Sigmoid colon (tissue), 6 donors: ENCODE measurements at regions not wholly inside any gene's neighbourhood (a gene's known extent, or its start where the extent isn't known, plus 50 kb on each side); places are given as distances from the start of the nearest gene placed in this dataset.

ENCODE experiments used
- DNase-seq: peaks from one replicate; pipeline ENCODE4 v3.0.0-alpha.2; 2019
- H3K27ac ChIP-seq, 4 donors: fragments of 200-600 bp; sonication (generic); one replicate each; pipeline ENCODE4 v1.5.1; 2016 to 2019; ENCODE audit warnings: mild to moderate bottlenecking in 1 of 4
- H3K27me3 ChIP-seq, 3 donors: fragments of 200-600 bp; sonication (generic); one replicate each; pipeline ENCODE4 v1.5.1; 2019; ENCODE audit warnings: mild to moderate bottlenecking in 1 of 3
- H3K36me3 ChIP-seq, 4 donors: fragments of 200-600 bp; sonication (generic); one replicate each; pipeline ENCODE4 v1.5.1; 2016 to 2019
- H3K4me1 ChIP-seq, 4 donors: fragments of 200-600 bp; sonication (generic); one replicate each; pipeline ENCODE4 v1.5.1; 2017 to 2019
- H3K4me3 ChIP-seq, 4 donors: fragments of 200-600 bp; sonication (generic); one replicate each; pipeline ENCODE4 v1.5.1; 2017 to 2019; ENCODE audit warnings: mild to moderate bottlenecking in 2 of 4, moderate library complexity in 1 of 4
- H3K9me3 ChIP-seq, 4 donors: fragments of 200-600 bp in 3 of 4; sonication (generic) in 3 of 4; one replicate each; pipeline versions ENCODE4 v1.5.1 to v1.6.1; 2013 to 2019
- EP300 ChIP-seq, 4 donors: sonication (generic); formaldehyde crosslinking; IDR thresholded peaks; one replicate each; pipeline ENCODE4 v1.6.1; 2017; ENCODE audit warnings: antibody characterized with exemption in 4 of 4
- POLR2A ChIP-seq, 2 donors: fragments of 450-650 bp; IDR thresholded peaks; one replicate each; pipeline ENCODE4 v1.6.1; 2016; ENCODE audit warnings: antibody characterized with exemption in 2 of 2, mild to moderate bottlenecking in 2 of 2, moderate library complexity in 2 of 2
- POLR2AphosphoS5 ChIP-seq, 4 donors: sonication (generic); formaldehyde crosslinking; IDR thresholded peaks; one replicate each; pipeline ENCODE4 v1.6.1; 2017; ENCODE audit warnings: antibody characterized with exemption in 4 of 4
- WGBS, 2 donors: extraction: QIAGEN DNeasy Blood & Tissue Kit; methylation state at CpG; one replicate each; pipeline ENCODE4 v1.1.7; 2013; 5-methylcytosine and 5-hydroxymethylcytosine counted together
- intact Hi-C: fragments of 100-400 bp; cut with DNase I; formaldehyde crosslinking; loops from one replicate; pipeline ENCODE4 v1.15.1; 2023
- TF ChIP-seq, protein P1 (sequence below), 4 experiments: fragments of 450-650 bp in 3 of 4; fragments of 200-600 bp in 1 of 4; IDR thresholded peaks; one replicate each; pipeline ENCODE4 v1.5.1; 2016 to 2019; ENCODE audit warnings: antibody characterized with exemption in 4 of 4, mild to moderate bottlenecking in 3 of 4, moderate library complexity in 2 of 4
- donor health status: healthy with polysubstance abuse.
- donor health status: healthy.

- intact Hi-C loops: no loop called here
- no peaks in the 10 kb centered on the region for H3K9me3 ChIP-seq
- no peaks in the 10 kb centered on the region for H3K27me3 ChIP-seq
- H3K27ac ChIP-seq: no peak overlapping the region
- no peak for DNase-seq
- H3K4me3 ChIP-seq: no peak overlapping the region
- no peak for TF ChIP-seq POLR2AphosphoS5 (IDR thresholded peaks at IDR 0.05)
- TF ChIP-seq EP300 (IDR thresholded peaks at IDR 0.05): no peak
- TF ChIP-seq, protein P1, sequence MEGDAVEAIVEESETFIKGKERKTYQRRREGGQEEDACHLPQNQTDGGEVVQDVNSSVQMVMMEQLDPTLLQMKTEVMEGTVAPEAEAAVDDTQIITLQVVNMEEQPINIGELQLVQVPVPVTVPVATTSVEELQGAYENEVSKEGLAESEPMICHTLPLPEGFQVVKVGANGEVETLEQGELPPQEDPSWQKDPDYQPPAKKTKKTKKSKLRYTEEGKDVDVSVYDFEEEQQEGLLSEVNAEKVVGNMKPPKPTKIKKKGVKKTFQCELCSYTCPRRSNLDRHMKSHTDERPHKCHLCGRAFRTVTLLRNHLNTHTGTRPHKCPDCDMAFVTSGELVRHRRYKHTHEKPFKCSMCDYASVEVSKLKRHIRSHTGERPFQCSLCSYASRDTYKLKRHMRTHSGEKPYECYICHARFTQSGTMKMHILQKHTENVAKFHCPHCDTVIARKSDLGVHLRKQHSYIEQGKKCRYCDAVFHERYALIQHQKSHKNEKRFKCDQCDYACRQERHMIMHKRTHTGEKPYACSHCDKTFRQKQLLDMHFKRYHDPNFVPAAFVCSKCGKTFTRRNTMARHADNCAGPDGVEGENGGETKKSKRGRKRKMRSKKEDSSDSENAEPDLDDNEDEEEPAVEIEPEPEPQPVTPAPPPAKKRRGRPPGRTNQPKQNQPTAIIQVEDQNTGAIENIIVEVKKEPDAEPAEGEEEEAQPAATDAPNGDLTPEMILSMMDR (IDR thresholded peaks at IDR 0.05): no peak
- no peak for TF ChIP-seq POLR2A (IDR thresholded peaks at IDR 0.05)
- no peaks in the 10 kb centered on the region for H3K36me3 ChIP-seq
- 79 to 89% methylated on average over 3 of the region's 3 CpGs for whole genome bisulfite sequencing, 2 donors
- H3K4me1 ChIP-seq: peaks cover 0 to 17% (median 9%) of the 10 kb centered on the region in 4 donors
Measured at GRCh38 chr3:31291818-31292217, 240.9 kb upstream of the STT3B start.

GRCh38 chr3:31294430-31295149, 238.1 kb upstream of the STT3B start:
- intact Hi-C loops: no loop called here
- DNase-seq: no peak
- no peak overlapping the region for H3K27ac ChIP-seq
- H3K4me3 ChIP-seq: no peak overlapping the region
- H3K27me3 ChIP-seq: no peaks in the 10 kb centered on the region
- no peaks in the 10 kb centered on the region for H3K36me3 ChIP-seq
- no peaks in the 10 kb centered on the region for H3K4me1 ChIP-seq
- TF ChIP-seq POLR2AphosphoS5 (IDR thresholded peaks at IDR 0.05): no peak
- TF ChIP-seq, protein P1 (IDR thresholded peaks at IDR 0.05): no peak
- no peak for TF ChIP-seq EP300 (IDR thresholded peaks at IDR 0.05)
- TF ChIP-seq POLR2A (IDR thresholded peaks at IDR 0.05): no peak
- 82 to 83% methylated on average over 5 of the region's 5 CpGs for WGBS, 2 donors
- peaks cover 0 to 5% (median 0%) of the 10 kb centered on the region in 4 donors for H3K9me3 ChIP-seq

GRCh38 chr3:31295150-31295765, 237.5 kb upstream of the STT3B start:
- Histone ChIP-seq H3K36me3 (no peaks in the 10 kb centered on the region), H3K9me3 (peaks cover 0 to 5% (median 0%) of the 10 kb centered on the region in 4 donors), H3K27ac (no peak overlapping the region), H3K4me3 (no peak overlapping the region), H3K4me1 (no peaks in the 10 kb centered on the region), H3K27me3 (no peaks in the 10 kb centered on the region)
- DNase-seq: no peak
- intact Hi-C loops: no loop called here
- WGBS, 2 donors: 34 to 71% methylated on average over 7 of the region's 7 CpGs
- TF ChIP-seq EP300 (IDR thresholded peaks at IDR 0.05) (no peak), POLR2AphosphoS5 (IDR thresholded peaks at IDR 0.05) (no peak), POLR2A (IDR thresholded peaks at IDR 0.05) (no peak)
- TF ChIP-seq, protein P1 (IDR thresholded peaks at IDR 0.05): no peak

GRCh38 chr3:31297726-31298298, 234.9 kb upstream of the STT3B start:
- intact Hi-C loops: no loop called here
- no peak overlapping the region for H3K27ac ChIP-seq
- no peak overlapping the region for H3K4me3 ChIP-seq
- H3K36me3 ChIP-seq: no peaks in the 10 kb centered on the region
- TF ChIP-seq POLR2A (IDR thresholded peaks at IDR 0.05) (no peak), EP300 (IDR thresholded peaks at IDR 0.05) (no peak), POLR2AphosphoS5 (IDR thresholded peaks at IDR 0.05) (no peak)
- TF ChIP-seq, protein P1 (IDR thresholded peaks at IDR 0.05): no peak
- peaks cover 0 to 5% (median 0%) of the 10 kb centered on the region in 4 donors for H3K9me3 ChIP-seq
- DNase-seq: no peak
- no peaks in the 10 kb centered on the region for H3K27me3 ChIP-seq
- H3K4me1 ChIP-seq: no peaks in the 10 kb centered on the region
- WGBS, 2 donors: 89 to 91% methylated on average over 3 of the region's 3 CpGs
